K562 (cell line): ENCODE measurements at regions not wholly inside any gene's neighbourhood (a gene's known extent, or its start where the extent isn't known, plus 50 kb on each side); places are given as distances from the start of the nearest gene placed in this dataset.

ENCODE experiments used
- ARID1B ChIP-seq: fragments of 450-650 bp; IDR thresholded peaks from 2 replicates; pipeline ENCODE4 v1.6.1; 2016; ENCODE audit warnings: antibody characterized with exemption, mild to moderate bottlenecking, inconsistent platforms
- CHCHD3 ChIP-seq: fragments of 250-450 bp; sonication (Bioruptor Pico); IDR thresholded peaks from 2 replicates; pipeline ENCODE4 v2.1.2; 2022; ENCODE audit warnings: mild to moderate bottlenecking
- ESRRB ChIP-seq: fragments of 250-450 bp; sonication (Bioruptor Pico); IDR thresholded peaks from 2 replicates; pipeline ENCODE4 v1.5.0; 2020; ENCODE audit warnings: mild to moderate bottlenecking, moderate library complexity, borderline replicate concordance
- ETS2 ChIP-seq: IDR thresholded peaks from 2 replicates; pipeline ENCODE4 v1.6.1; 2016; ENCODE audit warnings: borderline replicate concordance, missing genetic modification characterization, mild to moderate bottlenecking, moderate library complexity, missing compliant biosample characterization; ENCODE audit not compliant: poor library complexity, severe bottlenecking
- EZH2 ChIP-seq: IDR thresholded peaks from 2 replicates; pipeline ENCODE4 v1.6.1; 2012; ENCODE audit warnings: low read depth, mild to moderate bottlenecking, inconsistent platforms, low read length, borderline replicate concordance
- MCM3 ChIP-seq: fragments of 450-650 bp; IDR thresholded peaks from 2 replicates; pipeline ENCODE4 v1.6.1; 2016
- NFRKB ChIP-seq: fragments of 450-650 bp; IDR thresholded peaks from 2 replicates; pipeline ENCODE4 v1.6.1; 2016; ENCODE audit warnings: low read depth
- RB1 ChIP-seq: fragments of 450-650 bp; IDR thresholded peaks from 2 replicates; pipeline ENCODE4 v1.6.1; 2017; ENCODE audit warnings: low read depth, mild to moderate bottlenecking
- RBM14 ChIP-seq: fragments of 200-400 bp; formaldehyde crosslinking; IDR thresholded peaks from 2 replicates; pipeline ENCODE4 v1.6.1; 2018; ENCODE audit warnings: low read depth, mild to moderate bottlenecking, low read length, moderate library complexity, borderline replicate concordance; ENCODE audit not compliant: insufficient read depth
- RBM25 ChIP-seq: fragments of 200-400 bp; formaldehyde crosslinking; IDR thresholded peaks from 2 replicates; pipeline ENCODE4 v1.6.1; 2018; ENCODE audit warnings: low read length, low read depth, moderate library complexity; ENCODE audit not compliant: severe bottlenecking
- SAFB ChIP-seq: fragments of 200-400 bp; formaldehyde crosslinking; IDR thresholded peaks from 2 replicates; pipeline ENCODE4 v1.6.1; 2017; ENCODE audit warnings: low read depth, low read length, borderline replicate concordance
- SIN3A ChIP-seq, 2 experiments: fragments of 150-350 bp in 1 of 2; IDR thresholded peaks; 2 replicates each; pipeline ENCODE4 v1.6.1; 2011 to 2016; ENCODE audit warnings: borderline replicate concordance in 2 of 2, low read depth in 2 of 2, low read length in 2 of 2, mild to moderate bottlenecking in 2 of 2, moderate library complexity in 2 of 2; ENCODE audit not compliant: control insufficient read depth in 1 of 2
- SLC30A9 ChIP-seq: fragments of 250-450 bp; sonication (Bioruptor Pico); IDR thresholded peaks from 2 replicates; pipeline ENCODE4 v1.8.0; 2022; ENCODE audit warnings: mild to moderate bottlenecking, moderate library complexity
- ZBTB17 ChIP-seq: fragments of 450-650 bp; formaldehyde crosslinking; IDR thresholded peaks from 2 replicates; pipeline ENCODE4 v1.4.0; 2020; ENCODE audit warnings: mild to moderate bottlenecking
- ZNF3 ChIP-seq: fragments of 250-450 bp; sonication (Bioruptor Pico); IDR thresholded peaks from 2 replicates; pipeline ENCODE4 v1.5.0; 2021; ENCODE audit warnings: mild to moderate bottlenecking, moderate library complexity
- ZNF347 ChIP-seq: fragments of 450-650 bp; formaldehyde crosslinking; IDR thresholded peaks from 2 replicates; pipeline ENCODE4 v1.4.0; 2020; ENCODE audit warnings: low read depth, mild to moderate bottlenecking, moderate library complexity
- TF ChIP-seq, protein P1 (sequence below): sonication (generic); formaldehyde crosslinking; IDR thresholded peaks from 2 replicates; pipeline ENCODE4 v1.8.0; 2022; ENCODE audit warnings: missing genetic modification reagents, mild to moderate bottlenecking, borderline replicate concordance
- TF ChIP-seq, protein P2 (sequence below): fragments of 150-350 bp; IDR thresholded peaks from 2 replicates; pipeline ENCODE4 v1.6.1; 2014; ENCODE audit warnings: low read depth, mild to moderate bottlenecking, low read length, borderline replicate concordance
- TF ChIP-seq, protein P3 (sequence below): fragments of 200-400 bp; formaldehyde crosslinking; IDR thresholded peaks from 2 replicates; pipeline ENCODE4 v1.6.1; 2017; ENCODE audit warnings: mild to moderate bottlenecking, low read depth, low read length, moderate library complexity

DNA sequence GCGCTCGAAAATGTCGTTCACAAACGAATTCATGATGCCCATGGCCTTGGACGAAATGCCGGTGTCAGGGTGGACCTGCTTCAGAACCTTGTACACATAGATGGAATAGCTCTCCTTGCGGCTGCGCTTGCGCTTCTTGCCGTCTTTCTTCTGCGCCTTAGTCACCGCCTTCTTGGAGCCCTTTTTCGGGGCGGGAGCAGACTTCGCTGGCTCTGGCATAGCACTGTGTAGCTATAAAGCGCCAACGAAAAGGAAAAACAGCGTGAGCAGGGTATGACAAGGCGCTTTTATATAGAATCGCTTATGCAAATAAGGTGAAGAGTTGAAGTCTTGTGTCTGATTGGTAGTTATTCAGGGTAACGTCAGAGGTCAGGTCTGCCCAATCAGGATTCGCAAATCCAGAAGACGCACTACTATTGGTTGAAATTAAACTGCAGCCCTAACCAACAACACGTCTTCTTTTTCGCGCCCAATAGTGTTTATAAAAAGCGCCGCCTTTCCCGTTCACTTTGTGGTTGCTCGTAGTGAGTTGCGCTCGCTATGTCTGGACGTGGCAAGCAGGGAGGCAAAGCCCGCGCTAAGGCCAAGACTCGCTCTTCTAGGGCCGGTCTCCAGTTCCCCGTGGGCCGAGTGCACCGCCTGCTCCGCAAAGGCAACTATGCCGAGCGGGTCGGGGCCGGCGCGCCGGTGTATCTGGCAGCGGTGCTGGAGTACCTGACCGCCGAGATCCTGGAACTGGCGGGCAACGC is 114.8 kb upstream of the PRSS16 start (continued):
- TF ChIP-seq, protein P1, sequence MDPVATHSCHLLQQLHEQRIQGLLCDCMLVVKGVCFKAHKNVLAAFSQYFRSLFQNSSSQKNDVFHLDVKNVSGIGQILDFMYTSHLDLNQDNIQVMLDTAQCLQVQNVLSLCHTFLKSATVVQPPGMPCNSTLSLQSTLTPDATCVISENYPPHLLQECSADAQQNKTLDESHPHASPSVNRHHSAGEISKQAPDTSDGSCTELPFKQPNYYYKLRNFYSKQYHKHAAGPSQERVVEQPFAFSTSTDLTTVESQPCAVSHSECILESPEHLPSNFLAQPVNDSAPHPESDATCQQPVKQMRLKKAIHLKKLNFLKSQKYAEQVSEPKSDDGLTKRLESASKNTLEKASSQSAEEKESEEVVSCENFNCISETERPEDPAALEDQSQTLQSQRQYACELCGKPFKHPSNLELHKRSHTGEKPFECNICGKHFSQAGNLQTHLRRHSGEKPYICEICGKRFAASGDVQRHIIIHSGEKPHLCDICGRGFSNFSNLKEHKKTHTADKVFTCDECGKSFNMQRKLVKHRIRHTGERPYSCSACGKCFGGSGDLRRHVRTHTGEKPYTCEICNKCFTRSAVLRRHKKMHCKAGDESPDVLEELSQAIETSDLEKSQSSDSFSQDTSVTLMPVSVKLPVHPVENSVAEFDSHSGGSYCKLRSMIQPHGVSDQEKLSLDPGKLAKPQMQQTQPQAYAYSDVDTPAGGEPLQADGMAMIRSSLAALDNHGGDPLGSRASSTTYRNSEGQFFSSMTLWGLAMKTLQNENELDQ (CRISPR knock-in tag) = peak; percentile 49; the same call in 1 of the 2 replicates
- TF ChIP-seq ETS2 (no peak), SAFB (no peak), ZBTB17 (CRISPR knock-in tag) (peak; percentile 37; the same call in 1 of the 2 replicates), ESRRB (no peak), MCM3 (no peak), RBM25 (peak; percentile 98), ARID1B (peak; percentile 36), NFRKB (peak; percentile 97), RBM14 (peak; percentile 99; the same call in 1 of the 2 replicates), ZNF3 (CRISPR knock-in tag) (no peak), RB1 (peak; percentile 92), SIN3A (IDR thresholded peaks at IDR 0.05; ENCODE audit: borderline replicate concordance in 2 of 2, control insufficient read depth in 1 of 2, low read depth in 2 of 2, low read length in 2 of 2) (peak in 1 of 2 experiments; percentile 94), CHCHD3 (CRISPR knock-in tag) (peak; percentile 97), EZH2 (no peak), ZNF347 (CRISPR knock-in tag) (no peak), SLC30A9 (no peak)
- TF ChIP-seq, protein P2, sequence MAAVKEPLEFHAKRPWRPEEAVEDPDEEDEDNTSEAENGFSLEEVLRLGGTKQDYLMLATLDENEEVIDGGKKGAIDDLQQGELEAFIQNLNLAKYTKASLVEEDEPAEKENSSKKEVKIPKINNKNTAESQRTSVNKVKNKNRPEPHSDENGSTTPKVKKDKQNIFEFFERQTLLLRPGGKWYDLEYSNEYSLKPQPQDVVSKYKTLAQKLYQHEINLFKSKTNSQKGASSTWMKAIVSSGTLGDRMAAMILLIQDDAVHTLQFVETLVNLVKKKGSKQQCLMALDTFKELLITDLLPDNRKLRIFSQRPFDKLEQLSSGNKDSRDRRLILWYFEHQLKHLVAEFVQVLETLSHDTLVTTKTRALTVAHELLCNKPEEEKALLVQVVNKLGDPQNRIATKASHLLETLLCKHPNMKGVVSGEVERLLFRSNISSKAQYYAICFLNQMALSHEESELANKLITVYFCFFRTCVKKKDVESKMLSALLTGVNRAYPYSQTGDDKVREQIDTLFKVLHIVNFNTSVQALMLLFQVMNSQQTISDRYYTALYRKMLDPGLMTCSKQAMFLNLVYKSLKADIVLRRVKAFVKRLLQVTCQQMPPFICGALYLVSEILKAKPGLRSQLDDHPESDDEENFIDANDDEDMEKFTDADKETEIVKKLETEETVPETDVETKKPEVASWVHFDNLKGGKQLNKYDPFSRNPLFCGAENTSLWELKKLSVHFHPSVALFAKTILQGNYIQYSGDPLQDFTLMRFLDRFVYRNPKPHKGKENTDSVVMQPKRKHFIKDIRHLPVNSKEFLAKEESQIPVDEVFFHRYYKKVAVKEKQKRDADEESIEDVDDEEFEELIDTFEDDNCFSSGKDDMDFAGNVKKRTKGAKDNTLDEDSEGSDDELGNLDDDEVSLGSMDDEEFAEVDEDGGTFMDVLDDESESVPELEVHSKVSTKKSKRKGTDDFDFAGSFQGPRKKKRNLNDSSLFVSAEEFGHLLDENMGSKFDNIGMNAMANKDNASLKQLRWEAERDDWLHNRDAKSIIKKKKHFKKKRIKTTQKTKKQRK = no peak
- TF ChIP-seq, protein P3, sequence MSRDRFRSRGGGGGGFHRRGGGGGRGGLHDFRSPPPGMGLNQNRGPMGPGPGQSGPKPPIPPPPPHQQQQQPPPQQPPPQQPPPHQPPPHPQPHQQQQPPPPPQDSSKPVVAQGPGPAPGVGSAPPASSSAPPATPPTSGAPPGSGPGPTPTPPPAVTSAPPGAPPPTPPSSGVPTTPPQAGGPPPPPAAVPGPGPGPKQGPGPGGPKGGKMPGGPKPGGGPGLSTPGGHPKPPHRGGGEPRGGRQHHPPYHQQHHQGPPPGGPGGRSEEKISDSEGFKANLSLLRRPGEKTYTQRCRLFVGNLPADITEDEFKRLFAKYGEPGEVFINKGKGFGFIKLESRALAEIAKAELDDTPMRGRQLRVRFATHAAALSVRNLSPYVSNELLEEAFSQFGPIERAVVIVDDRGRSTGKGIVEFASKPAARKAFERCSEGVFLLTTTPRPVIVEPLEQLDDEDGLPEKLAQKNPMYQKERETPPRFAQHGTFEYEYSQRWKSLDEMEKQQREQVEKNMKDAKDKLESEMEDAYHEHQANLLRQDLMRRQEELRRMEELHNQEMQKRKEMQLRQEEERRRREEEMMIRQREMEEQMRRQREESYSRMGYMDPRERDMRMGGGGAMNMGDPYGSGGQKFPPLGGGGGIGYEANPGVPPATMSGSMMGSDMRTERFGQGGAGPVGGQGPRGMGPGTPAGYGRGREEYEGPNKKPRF = no peak
